GM13977 (cell line): ENCODE measurements at regions not wholly inside any gene's neighbourhood (a gene's known extent, or its start where the extent isn't known, plus 50 kb on each side); places are given as distances from the start of the nearest gene placed in this dataset.

Experiments
- DNase-seq: peaks from one replicate; pipeline ENCODE4 v3.0.0; 2012; ENCODE audit warnings: low spot score
- CTCF ChIP-seq: IDR thresholded peaks from 2 replicates; pipeline ENCODE4 v1.5.1; 2012; ENCODE audit warnings: mild to moderate bottlenecking, control low read depth; ENCODE audit not compliant: insufficient read depth; ENCODE audit errors: extremely low read depth, missing control alignments
- in situ Hi-C: fragments of 300-500 bp; cut with MboI; formaldehyde crosslinking; loops from one replicate; pipeline ENCODE4 v1.12.0; 2022; ENCODE audit warnings: low sequenced_read_pairs, low pct_unique_long_range_greater_than_20kb, mixed read lengths, inconsistent platforms; ENCODE audit not compliant: unreplicated experiment

DNA sequence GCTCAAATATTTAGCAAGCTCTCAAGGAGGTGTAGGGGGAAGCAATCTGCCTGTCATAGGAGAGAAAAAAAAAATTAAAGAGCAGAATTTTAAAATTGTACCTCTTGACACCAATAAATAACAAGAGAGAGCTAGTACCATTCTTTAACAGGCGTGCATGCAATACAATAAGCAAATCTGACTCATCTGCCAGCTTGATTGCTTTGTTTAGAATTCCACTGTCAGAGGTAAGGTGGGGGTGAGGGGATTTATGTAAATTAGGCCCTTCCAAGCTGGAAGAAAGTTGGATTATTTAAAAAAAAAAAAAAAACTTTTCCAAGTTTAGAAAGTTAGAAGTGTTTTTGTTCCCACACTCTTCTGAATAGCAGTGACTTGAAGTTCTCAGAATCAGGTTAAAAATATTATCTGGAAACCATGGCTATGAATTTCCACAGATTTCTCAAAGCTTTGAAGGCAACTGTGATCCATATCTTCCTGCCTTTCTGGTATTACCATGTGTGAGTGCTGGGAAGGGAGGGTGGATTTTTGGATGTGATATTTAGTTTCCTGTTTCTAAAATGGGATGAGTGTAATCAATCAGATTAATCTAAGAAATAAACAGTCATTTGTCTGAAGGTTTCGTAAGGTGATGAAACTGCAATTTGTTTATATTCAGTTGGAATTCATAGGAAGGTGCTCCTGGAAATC is 477.5 kb downstream of the TLE4 start:
- DNase-seq = no peak
- no peak for TF ChIP-seq CTCF
- in situ Hi-C loops = no loop called here

DNA sequence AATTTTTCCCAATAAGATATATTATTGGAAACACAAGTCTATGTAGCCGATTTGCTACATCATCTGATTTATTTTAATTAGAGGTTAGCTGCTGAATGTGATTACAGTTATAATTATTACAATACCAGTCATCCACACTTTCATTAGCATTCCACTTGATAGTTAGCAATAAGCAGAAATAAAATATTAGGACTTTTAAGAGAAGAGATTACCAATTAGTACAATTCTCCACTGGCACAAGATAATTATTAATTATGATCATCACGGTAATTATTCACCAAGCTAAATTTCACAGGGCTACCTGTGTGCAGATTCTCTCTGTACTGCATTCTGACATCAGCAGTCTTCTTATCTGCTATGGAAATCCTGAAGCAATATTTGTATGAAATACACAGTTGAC is 474.7 kb downstream of the TLE4 start:
- DNase-seq = no peak
- in situ Hi-C loops = no loop called here
- TF ChIP-seq CTCF = no peak

DNA sequence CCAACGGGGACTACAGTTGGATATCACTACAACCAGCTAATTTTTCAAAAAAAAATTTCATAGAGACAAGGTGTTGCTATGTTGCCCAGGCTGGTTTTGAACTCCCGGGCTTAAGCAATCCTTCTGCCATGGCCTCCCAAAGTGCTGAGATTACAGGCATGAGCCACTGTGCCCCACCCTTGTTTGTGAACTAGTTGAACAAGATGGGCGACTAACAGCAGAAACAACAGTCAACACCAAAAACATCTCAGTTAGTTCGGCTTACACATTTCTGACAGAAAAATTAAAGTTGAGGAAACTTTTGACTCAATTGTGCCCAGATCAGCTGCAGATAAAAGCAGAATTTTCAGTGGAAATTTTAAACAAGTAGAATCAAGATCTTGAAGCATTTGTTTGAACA is 470.1 kb downstream of the TLE4 start:
- DNase-seq = no peak
- in situ Hi-C loops = no loop called here
- no peak for TF ChIP-seq CTCF

GRCh38 chr9:80040457-80040856 is 468.7 kb downstream of the TLE4 start:
- TF ChIP-seq CTCF = no peak
- in situ Hi-C loops = no loop called here
- DNase-seq = no peak

DNA sequence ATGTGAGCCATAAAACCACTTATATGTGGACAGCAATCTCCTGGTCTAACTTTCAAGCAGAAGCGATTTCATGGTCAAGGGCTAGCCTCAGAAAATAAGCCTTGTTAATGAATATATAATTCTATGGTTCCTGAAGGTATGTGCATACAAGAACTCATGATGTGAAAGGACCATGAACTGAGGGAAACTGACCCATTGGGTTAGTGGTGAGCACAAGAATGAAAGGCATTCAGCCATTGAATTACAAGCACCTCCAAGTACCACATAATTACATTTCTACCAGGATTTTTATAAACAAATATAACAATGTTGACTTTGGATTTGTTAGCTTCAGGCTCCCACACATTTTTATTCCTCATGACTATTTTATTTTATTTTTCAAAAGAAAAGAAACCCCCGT is 459.0 kb downstream of the TLE4 start:
- in situ Hi-C loops = no loop called here
- no peak for DNase-seq
- no peak for TF ChIP-seq CTCF

GRCh38 chr9:80028501-80028900 is 456.7 kb downstream of the TLE4 start:
- TF ChIP-seq CTCF = no peak
- no peak for DNase-seq
- in situ Hi-C loops = no loop called here

DNA sequence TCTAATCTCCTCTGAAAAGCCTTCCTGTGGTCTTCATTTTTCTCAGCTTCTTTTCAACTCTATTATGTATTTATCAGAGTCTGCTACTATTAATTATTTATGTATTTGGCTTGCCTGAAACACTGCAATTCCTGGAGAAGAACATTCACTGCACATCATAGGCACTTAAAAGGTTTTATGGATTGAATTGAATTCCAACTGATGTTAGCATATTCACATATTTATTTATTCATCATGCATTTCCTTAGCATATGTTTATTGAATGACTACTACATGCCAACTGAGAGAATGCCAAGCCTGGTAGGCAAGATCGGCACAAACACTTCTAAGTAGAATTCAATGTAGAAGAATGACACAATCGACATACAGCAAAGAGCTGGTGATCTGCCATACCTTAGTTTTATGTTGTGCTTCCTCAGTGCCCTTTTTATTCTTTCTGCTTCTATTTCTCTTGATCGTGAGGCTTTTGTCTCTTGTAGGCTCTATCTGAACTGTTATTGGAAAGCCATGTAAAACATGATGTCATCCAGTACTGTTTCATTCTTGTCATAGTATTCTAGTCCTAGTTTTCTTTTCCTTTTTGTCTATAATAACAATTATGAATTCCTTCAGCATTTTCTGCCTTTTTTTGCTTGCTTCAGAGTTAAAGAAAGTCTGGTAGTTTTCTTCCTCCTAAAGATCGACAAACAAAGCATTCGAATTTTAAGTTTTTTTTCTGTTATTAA is 454.2 kb downstream of the TLE4 start:
- TF ChIP-seq CTCF = no peak
- DNase-seq = no peak
- in situ Hi-C loops = no loop called here
